ENCODE measurements at regions not wholly inside any gene's neighbourhood (a gene's known extent, or its start where the extent isn't known, plus 50 kb on each side); places are given as distances from the start of the nearest gene placed in this dataset.
"Not testable (repeated sequence)": the region's sequence is repeated elsewhere in the genome, so short reads cannot be mapped to it uniquely, and the experiment has no call there.

- POLR2A ChIA-PET = no interaction called here
- no peak for TF ChIP-seq CTBP1 (IDR thresholded peaks at IDR 0.05; ENCODE audit: borderline replicate concordance)
- CTCF ChIA-PET = no interaction called here
- no peak for DNase-seq (ENCODE audit: extremely low spot score)
Observed at GRCh38 chr7:146057958-146058357, 58.6 kb upstream of the CNTNAP2 start.

GRCh38 chr7:146054909-146055308 is 61.7 kb upstream of the CNTNAP2 start:
- ChIA-PET POLR2A (no interaction called here), CTCF (no interaction called here)
- DNase-seq (ENCODE audit: extremely low spot score) = no peak
- TF ChIP-seq PKNOX1 (IDR thresholded peaks at IDR 0.05) (no peak), TARDBP (IDR thresholded peaks at IDR 0.05) (no peak), HDGF (IDR thresholded peaks at IDR 0.05; ENCODE audit: borderline replicate concordance) (no peak), NFRKB (IDR thresholded peaks at IDR 0.05) (no peak), CTBP1 (IDR thresholded peaks at IDR 0.05; ENCODE audit: borderline replicate concordance) (no peak), FOXA1 (IDR thresholded peaks at IDR 0.05) (no peak)

- CTCF ChIA-PET = interaction anchor here (0.6 kb wide), 1 partner anchor 14 kb away, joined by 3 read pairs; no protein-coding TSS in a partner anchor
- no peak for DNase-seq (ENCODE audit: extremely low spot score)
- POLR2A ChIA-PET = no interaction called here
- TF ChIP-seq CTBP1 (IDR thresholded peaks at IDR 0.05; ENCODE audit: borderline replicate concordance) (no peak), SP1 (IDR thresholded peaks at IDR 0.05) (no peak), SUZ12 (IDR thresholded peaks at IDR 0.05) (no peak), HDGF (IDR thresholded peaks at IDR 0.05; ENCODE audit: borderline replicate concordance) (no peak), NFRKB (IDR thresholded peaks at IDR 0.05) (no peak), PKNOX1 (IDR thresholded peaks at IDR 0.05) (no peak), LEF1 (IDR thresholded peaks at IDR 0.05; ENCODE audit: borderline replicate concordance) (no peak), ARNT (IDR thresholded peaks at IDR 0.05) (no peak)
Observed at GRCh38 chr7:146053492-146053891, 63.1 kb upstream of the CNTNAP2 start.

GRCh38 chr7:146043310-146043709 is 73.3 kb upstream of the CNTNAP2 start:
- POLR2A ChIA-PET; CTCF ChIA-PET; DNase-seq (ENCODE audit: extremely low spot score): not testable (repeated sequence)

- POLR2A ChIA-PET = no interaction called here
- no peak for DNase-seq (ENCODE audit: extremely low spot score)
- TF ChIP-seq SUZ12 (IDR thresholded peaks at IDR 0.05) = no peak
- TF ChIP-seq FOXA1 (IDR thresholded peaks at IDR 0.05) = no peak
- no peak for TF ChIP-seq SP1 (IDR thresholded peaks at IDR 0.05)
- TF ChIP-seq BHLHE40 (IDR thresholded peaks at IDR 0.05; ENCODE audit: borderline replicate concordance) = no peak
- no peak for TF ChIP-seq NFRKB (IDR thresholded peaks at IDR 0.05)
- no peak for TF ChIP-seq ZNF384 (IDR thresholded peaks at IDR 0.05)
- no peak for TF ChIP-seq L3MBTL2 (conservative IDR thresholded peaks at IDR 0.05)
- no peak for TF ChIP-seq ARNT (IDR thresholded peaks at IDR 0.05)
- no peak for TF ChIP-seq PKNOX1 (IDR thresholded peaks at IDR 0.05)
- no peak for TF ChIP-seq LEF1 (IDR thresholded peaks at IDR 0.05; ENCODE audit: borderline replicate concordance)
- no peak for TF ChIP-seq FOXK2 (IDR thresholded peaks at IDR 0.05)
- CTCF ChIA-PET = no interaction called here
Observed at GRCh38 chr7:146028251-146028750, 88.3 kb upstream of the CNTNAP2 start.

- POLR2A ChIA-PET = no interaction called here
- CTCF ChIA-PET = no interaction called here
- no peak for DNase-seq (ENCODE audit: extremely low spot score)
- TF ChIP-seq HDGF (IDR thresholded peaks at IDR 0.05; ENCODE audit: borderline replicate concordance) = no peak
- TF ChIP-seq FOXM1 (IDR thresholded peaks at IDR 0.05; ENCODE audit: borderline replicate concordance) = no peak
- no peak for TF ChIP-seq L3MBTL2 (conservative IDR thresholded peaks at IDR 0.05)
- TF ChIP-seq FOXA1 (IDR thresholded peaks at IDR 0.05) = no peak
- no peak for TF ChIP-seq PKNOX1 (IDR thresholded peaks at IDR 0.05)
- no peak for TF ChIP-seq ARNT (IDR thresholded peaks at IDR 0.05)
- TF ChIP-seq NFRKB (IDR thresholded peaks at IDR 0.05) = no peak
- TF ChIP-seq ZNF384 (IDR thresholded peaks at IDR 0.05) = no peak
Observed at GRCh38 chr7:146027243-146027642, 89.4 kb upstream of the CNTNAP2 start.

GRCh38 chr7:146022776-146023175 is 93.8 kb upstream of the CNTNAP2 start:
- DNase-seq (ENCODE audit: extremely low spot score) = no peak
- ChIA-PET POLR2A (no interaction called here), CTCF (no interaction called here)
- TF ChIP-seq ELF4 (IDR thresholded peaks at IDR 0.05) = no peak
- no peak for TF ChIP-seq SP1 (IDR thresholded peaks at IDR 0.05)
- TF ChIP-seq TARDBP (IDR thresholded peaks at IDR 0.05) = no peak
- no peak for TF ChIP-seq L3MBTL2 (conservative IDR thresholded peaks at IDR 0.05)
- no peak for TF ChIP-seq FOXK2 (IDR thresholded peaks at IDR 0.05)
- no peak for TF ChIP-seq LEF1 (IDR thresholded peaks at IDR 0.05; ENCODE audit: borderline replicate concordance)
- TF ChIP-seq CTBP1 (IDR thresholded peaks at IDR 0.05; ENCODE audit: borderline replicate concordance) = no peak
- no peak for TF ChIP-seq ARNT (IDR thresholded peaks at IDR 0.05)
- TF ChIP-seq HDGF (IDR thresholded peaks at IDR 0.05; ENCODE audit: borderline replicate concordance) = no peak
- no peak for TF ChIP-seq FOXM1 (IDR thresholded peaks at IDR 0.05; ENCODE audit: borderline replicate concordance)
- TF ChIP-seq ZNF384 (IDR thresholded peaks at IDR 0.05) = no peak
- TF ChIP-seq FOXA1 (IDR thresholded peaks at IDR 0.05) = no peak
- TF ChIP-seq BHLHE40 (IDR thresholded peaks at IDR 0.05; ENCODE audit: borderline replicate concordance) = no peak
- TF ChIP-seq SUZ12 (IDR thresholded peaks at IDR 0.05) = no peak
- TF ChIP-seq PKNOX1 (IDR thresholded peaks at IDR 0.05) = no peak
- TF ChIP-seq NFRKB (IDR thresholded peaks at IDR 0.05) = no peak

GRCh38 chr7:146019041-146020004 is 97.3 kb upstream of the CNTNAP2 start:
- CTCF ChIA-PET; DNase-seq (ENCODE audit: extremely low spot score): not testable (repeated sequence)

GRCh38 chr7:146017366-146017765 is 99.2 kb upstream of the CNTNAP2 start:
- POLR2A ChIA-PET; CTCF ChIA-PET; DNase-seq (ENCODE audit: extremely low spot score): not testable (repeated sequence)

More at GRCh38 chr7:146019041-146020004, 97.3 kb upstream of the CNTNAP2 start:
- POLR2A ChIA-PET = not testable (repeated sequence)
